Skeletal muscle satellite cell (primary cell): ENCODE measurements at regions not wholly inside any gene's neighbourhood (a gene's known extent, or its start where the extent isn't known, plus 50 kb on each side); places are given as distances from the start of the nearest gene placed in this dataset.

Source experiments
- H3K27me3 ChIP-seq: 2 replicates; pipeline ENCODE4 v1.7.0; 2013; ENCODE audit warnings: low read length; ENCODE audit not compliant: control insufficient read depth, insufficient read depth
- H3K36me3 ChIP-seq: 2 replicates; pipeline ENCODE4 v1.7.0; 2013; ENCODE audit warnings: mild to moderate bottlenecking, control low read depth, low read length; ENCODE audit not compliant: insufficient read depth
- H3K4me1 ChIP-seq: 2 replicates; pipeline ENCODE4 v1.7.0; 2013; ENCODE audit warnings: low read length; ENCODE audit not compliant: control insufficient read depth, insufficient read depth
- H3K4me2 ChIP-seq: 2 replicates; pipeline ENCODE4 v1.7.0; 2013; ENCODE audit warnings: mild to moderate bottlenecking, low read length
- H3K4me3 ChIP-seq: 2 replicates; pipeline ENCODE4 v1.7.0; 2013; ENCODE audit warnings: low read length
- H3K9ac ChIP-seq: 2 replicates; pipeline ENCODE4 v1.7.0; 2013; ENCODE audit warnings: mild to moderate bottlenecking, low read depth, low read length, moderate library complexity
- H3K9me3 ChIP-seq: replicated peaks from 2 replicates; pipeline ENCODE4 v1.7.0; 2013; ENCODE audit warnings: mild to moderate bottlenecking, control low read depth, low read length

DNA sequence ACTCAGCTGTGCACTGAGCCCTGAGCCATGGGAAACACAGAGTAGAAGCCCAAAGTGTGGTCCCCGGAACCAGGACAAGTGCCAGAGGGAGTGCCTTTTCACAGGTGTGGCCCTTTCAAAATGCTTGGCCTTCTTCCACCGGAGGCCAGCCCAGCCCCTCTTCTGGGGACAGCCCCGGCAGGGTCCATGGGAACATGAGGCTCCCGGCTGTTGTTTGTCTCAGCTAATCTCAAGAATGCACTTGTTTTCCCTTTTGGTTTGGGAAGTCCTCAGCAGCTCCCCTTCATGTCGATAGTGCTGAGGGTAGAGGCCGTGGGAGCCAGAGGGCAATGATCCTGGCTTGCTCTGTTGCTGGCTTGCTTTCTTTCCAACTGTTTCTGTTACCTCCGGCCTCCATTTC is 91.1 kb upstream of the MRPS22 start:
- Histone ChIP-seq H3K36me3 (no peaks in the 10 kb centered on the region), H3K9me3 (no peaks in the 10 kb centered on the region), H3K4me2 (no peak overlapping the region), H3K4me1 (no peaks in the 10 kb centered on the region), H3K4me3 (no peak overlapping the region), H3K27me3 (no peaks in the 10 kb centered on the region), H3K9ac (no peak overlapping the region)

DNA sequence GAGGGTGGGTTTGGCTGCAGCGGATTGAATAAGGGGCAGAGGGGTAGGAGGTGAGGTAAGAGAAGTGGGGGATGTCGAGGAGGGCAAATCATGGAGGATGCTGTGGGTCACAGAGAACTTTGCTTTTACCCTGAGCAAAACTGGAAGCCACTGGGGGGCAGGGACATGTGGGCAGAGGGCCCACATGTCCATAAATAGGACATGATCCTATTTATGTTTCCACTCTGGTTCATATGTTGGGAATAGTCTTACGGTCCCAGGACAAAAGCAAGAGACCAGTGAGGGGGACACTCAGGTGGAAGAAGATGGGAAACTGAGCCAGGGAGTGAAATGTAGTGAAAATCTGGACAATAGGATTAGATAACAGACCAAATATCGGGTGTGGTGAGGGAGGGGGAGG is 85.5 kb upstream of the MRPS22 start:
- H3K36me3 ChIP-seq, result no peaks in the 10 kb centered on the region
- no peak overlapping the region for H3K9ac ChIP-seq
- H3K4me2 ChIP-seq, result no peak overlapping the region
- H3K9me3 ChIP-seq, result no peaks in the 10 kb centered on the region
- no peak overlapping the region for H3K4me3 ChIP-seq
- peaks cover 5% of the 10 kb centered on the region for H3K27me3 ChIP-seq
- no peaks in the 10 kb centered on the region for H3K4me1 ChIP-seq

DNA sequence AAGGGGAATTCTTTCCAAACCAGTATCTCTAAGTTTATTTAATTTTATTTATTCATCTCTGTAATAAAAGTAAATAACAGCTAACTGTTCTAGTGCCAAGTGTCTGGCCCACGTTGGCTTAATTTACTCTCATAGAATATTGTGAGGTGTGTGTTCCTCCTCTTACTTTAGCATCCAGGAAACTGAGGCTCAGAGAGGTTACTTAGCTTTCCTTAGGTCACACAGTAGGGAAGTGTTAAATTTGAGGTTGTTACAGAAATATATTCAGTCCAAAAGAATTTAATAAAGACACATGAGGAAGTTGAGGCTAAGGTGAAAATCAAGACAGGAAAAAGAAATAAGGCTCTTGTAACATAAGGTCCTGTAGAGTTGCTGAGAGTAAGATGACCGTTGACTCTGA is 84.4 kb upstream of the MRPS22 start:
- Histone ChIP-seq H3K4me2 (no peak overlapping the region), H3K9ac (no peak overlapping the region), H3K27me3 (peaks cover 5% of the 10 kb centered on the region), H3K9me3 (no peaks in the 10 kb centered on the region), H3K4me1 (no peaks in the 10 kb centered on the region), H3K4me3 (no peak overlapping the region), H3K36me3 (no peaks in the 10 kb centered on the region)

DNA sequence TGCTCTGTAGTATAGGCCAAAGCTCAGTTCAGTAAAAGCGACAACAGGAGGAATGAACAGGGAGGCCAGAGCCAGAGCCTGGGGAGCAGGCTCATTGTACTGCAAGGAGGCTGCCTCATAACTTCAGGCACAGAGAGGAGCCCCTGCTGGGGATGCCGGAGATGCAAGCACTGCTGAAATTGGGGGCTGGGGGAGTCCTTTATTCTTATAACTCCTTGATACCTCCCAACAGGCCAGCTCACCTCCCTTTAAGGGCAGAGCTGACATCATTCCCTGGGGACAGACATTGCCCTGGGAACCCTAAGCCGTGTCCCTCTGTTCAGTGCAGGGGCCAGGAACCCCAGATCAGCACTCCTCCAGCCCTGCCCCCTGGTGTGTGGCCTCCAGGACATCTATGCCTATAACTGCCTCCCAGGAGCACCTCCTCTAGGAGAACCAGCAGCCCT is 83.8 kb upstream of the MRPS22 start:
- Histone ChIP-seq H3K9me3 (no peaks in the 10 kb centered on the region), H3K36me3 (no peaks in the 10 kb centered on the region), H3K27me3 (peaks cover 5% of the 10 kb centered on the region), H3K4me2 (no peak overlapping the region), H3K4me1 (no peaks in the 10 kb centered on the region), H3K9ac (no peak overlapping the region), H3K4me3 (no peak overlapping the region)

DNA sequence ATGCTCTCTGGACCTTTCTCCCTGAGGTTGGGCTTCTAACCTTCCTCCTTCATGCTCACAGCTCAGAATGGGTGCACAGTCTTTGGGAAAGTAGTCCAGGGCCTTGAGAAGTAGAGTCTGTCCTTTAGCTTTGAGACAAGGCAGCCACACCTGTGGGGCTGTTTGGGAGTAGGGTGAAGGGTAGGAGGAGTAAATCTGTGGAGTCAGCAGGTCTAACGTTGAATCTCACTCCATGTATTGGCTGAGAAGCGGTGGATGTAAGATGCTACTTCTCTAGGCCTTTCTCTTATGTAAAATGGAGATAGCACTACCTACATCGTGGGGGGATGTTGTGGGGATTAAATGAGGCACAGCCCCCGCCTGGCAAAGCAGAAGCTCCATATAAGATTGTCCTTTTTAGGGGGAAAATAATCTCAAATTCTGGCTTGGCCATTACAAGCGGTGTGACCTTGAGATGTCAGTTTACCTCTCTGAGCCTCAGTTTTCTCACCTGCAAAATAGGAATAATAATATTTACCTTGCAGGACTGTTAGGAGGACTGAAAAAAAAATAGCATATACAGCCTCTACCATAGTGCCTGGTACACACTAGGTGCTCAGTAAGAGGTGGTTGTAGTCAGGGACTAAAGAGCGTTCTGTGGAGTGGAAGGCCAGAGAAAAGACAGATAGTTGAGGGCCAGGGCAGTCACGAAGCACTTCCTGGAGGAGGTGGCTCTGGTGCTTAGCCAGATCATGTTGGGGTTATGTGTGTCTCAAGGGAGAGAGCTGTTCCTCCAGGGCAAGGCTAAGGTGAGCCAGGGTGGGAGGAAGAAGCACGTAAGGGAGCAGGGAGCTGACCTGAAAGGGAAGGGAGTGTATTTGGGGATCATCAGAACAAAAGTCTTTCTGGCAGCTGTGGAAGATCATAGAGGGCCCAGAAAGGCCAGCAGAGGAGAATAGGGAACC is 82.8 kb upstream of the MRPS22 start:
- Histone ChIP-seq H3K4me3 (no peak overlapping the region), H3K4me2 (no peak overlapping the region), H3K4me1 (no peaks in the 10 kb centered on the region), H3K9ac (no peak overlapping the region), H3K27me3 (peaks cover 5% of the 10 kb centered on the region), H3K36me3 (no peaks in the 10 kb centered on the region), H3K9me3 (no peaks in the 10 kb centered on the region)

DNA sequence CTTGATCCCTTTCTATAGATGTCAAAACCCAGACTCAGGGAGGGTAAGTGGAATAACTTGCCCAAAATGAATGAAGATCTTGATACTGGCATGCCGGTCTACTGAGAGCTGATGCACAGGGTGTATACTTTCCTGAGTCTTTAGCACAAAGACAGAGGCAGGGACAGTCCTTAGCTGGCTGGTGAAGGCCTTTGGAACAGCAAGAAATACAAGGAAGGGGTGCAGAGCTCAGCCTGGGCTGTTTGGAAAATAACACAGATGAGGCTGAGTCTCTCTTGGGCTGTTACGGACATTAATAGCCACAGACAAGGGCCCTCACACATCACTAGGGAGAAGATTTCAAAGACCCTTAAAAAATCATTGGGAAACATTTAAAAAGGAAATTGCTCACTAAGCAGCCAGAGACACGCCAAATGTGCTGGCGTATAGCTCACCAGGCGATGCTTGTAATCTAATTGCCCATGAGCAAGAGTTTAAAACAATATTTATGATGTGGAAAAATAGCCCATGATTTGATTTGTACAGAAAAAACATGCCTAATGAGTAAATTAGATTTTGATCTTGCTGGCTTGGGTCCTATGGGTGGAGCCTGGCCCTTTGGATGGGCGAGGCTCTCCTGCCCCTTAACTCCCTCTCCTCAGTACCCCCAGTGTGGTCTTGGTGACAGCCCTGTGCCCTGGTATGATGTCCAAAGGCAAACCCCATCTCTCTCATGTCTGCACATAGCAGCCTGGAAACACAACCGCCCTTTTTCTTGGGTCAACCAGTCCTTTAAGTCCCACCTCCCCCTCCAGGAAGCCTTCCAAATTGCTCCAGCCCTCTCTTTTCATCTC is 81.8 kb upstream of the MRPS22 start:
- H3K36me3 ChIP-seq, result no peaks in the 10 kb centered on the region
- H3K4me1 ChIP-seq, result no peaks in the 10 kb centered on the region
- peaks cover 5% of the 10 kb centered on the region for H3K27me3 ChIP-seq
- no peak overlapping the region for H3K4me2 ChIP-seq
- H3K9ac ChIP-seq, result no peak overlapping the region
- H3K4me3 ChIP-seq, result no peak overlapping the region
- no peaks in the 10 kb centered on the region for H3K9me3 ChIP-seq

DNA sequence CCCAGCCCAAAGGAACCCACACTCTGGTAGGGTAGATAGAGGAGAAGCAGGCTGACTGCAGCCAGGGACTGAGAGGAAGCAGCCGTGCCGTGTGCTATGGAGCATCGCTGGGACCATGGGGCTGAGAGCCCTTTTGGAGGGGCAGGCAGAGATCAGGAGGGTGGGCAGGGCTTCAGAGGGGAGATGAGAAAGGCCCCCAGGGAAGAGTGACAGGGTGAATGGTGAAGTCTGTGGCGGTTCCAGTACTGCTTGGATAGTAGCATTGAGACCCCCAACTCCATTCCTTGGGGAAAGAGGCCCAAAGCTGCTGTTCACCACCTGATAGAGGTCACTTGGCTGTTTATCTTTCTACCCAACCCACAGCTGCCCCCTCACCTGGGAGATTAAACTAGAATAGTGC is 80.0 kb upstream of the MRPS22 start:
- Histone ChIP-seq H3K9me3 (no peaks in the 10 kb centered on the region), H3K4me1 (no peaks in the 10 kb centered on the region), H3K36me3 (no peaks in the 10 kb centered on the region), H3K27me3 (peaks cover 5% of the 10 kb centered on the region), H3K4me3 (no peak overlapping the region), H3K4me2 (no peak overlapping the region), H3K9ac (no peak overlapping the region)

DNA sequence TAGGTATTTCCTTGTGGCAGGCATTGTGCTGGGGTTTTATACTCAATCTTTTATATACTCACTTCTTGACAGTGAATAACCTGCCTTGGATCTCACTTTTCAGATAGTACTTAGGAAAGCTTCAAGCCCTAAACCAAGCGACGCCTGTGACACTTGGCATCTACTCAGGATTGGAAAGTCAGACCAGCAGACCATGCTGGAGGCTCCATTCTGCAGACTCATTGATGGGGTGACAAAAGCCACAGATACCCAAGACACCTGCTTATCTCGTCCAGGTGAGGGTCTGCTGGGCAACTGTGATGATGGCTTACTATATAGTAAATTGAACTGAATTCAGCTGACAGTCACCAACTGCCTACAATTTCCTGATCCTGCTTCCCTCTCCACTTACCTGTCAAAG is 79.4 kb upstream of the MRPS22 start:
- H3K9me3 ChIP-seq, result no peaks in the 10 kb centered on the region
- no peak overlapping the region for H3K4me2 ChIP-seq
- H3K4me1 ChIP-seq, result no peaks in the 10 kb centered on the region
- H3K4me3 ChIP-seq, result no peak overlapping the region
- no peak overlapping the region for H3K9ac ChIP-seq
- peaks cover 2% of the 10 kb centered on the region for H3K27me3 ChIP-seq
- no peaks in the 10 kb centered on the region for H3K36me3 ChIP-seq

DNA sequence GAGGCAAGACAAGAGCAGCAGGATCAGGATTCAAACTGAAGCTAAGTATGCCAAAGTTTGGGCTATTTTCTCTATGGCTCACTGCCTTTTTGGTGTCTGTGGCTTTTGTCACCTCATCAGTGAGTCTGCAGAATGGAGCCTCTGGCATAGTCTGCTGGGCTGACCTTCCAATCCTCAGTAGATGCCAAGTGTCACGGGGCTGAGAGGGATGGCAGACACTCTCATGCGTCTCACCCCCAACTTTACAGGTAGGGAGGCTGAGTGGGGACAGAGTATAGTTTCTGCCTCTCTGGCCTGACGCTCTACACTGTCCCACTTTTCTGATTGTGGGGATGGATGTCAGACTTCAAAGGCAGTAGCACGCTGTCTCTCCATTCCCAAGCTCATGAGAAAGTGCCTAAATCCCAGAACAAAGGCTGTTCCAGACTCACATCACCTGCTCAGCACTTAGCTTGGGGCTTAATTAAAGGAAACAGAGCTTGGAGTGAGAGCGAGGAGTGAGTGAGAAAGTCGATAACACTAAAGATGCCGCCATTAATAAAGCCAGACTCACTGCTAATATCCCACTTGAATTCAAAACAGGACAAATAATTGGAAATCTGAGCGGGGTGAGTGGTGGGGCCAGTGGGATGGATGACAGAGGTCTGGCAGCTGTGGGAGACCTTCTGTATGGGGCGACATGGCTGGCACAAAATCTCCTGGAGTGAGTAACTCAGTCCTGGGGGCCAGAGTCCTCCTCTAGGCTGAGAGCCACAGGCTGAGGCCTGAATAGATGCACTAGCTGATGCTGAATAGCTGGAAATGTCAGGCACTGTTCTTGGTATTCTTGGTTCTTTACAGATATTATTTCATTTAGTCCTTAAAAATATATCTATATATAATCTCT is 78.4 kb upstream of the MRPS22 start:
- no peak overlapping the region for H3K4me2 ChIP-seq
- no peaks in the 10 kb centered on the region for H3K27me3 ChIP-seq
- no peak overlapping the region for H3K9ac ChIP-seq
- no peak overlapping the region for H3K4me3 ChIP-seq
- H3K4me1 ChIP-seq, result no peaks in the 10 kb centered on the region
- H3K36me3 ChIP-seq, result no peaks in the 10 kb centered on the region
- no peaks in the 10 kb centered on the region for H3K9me3 ChIP-seq

DNA sequence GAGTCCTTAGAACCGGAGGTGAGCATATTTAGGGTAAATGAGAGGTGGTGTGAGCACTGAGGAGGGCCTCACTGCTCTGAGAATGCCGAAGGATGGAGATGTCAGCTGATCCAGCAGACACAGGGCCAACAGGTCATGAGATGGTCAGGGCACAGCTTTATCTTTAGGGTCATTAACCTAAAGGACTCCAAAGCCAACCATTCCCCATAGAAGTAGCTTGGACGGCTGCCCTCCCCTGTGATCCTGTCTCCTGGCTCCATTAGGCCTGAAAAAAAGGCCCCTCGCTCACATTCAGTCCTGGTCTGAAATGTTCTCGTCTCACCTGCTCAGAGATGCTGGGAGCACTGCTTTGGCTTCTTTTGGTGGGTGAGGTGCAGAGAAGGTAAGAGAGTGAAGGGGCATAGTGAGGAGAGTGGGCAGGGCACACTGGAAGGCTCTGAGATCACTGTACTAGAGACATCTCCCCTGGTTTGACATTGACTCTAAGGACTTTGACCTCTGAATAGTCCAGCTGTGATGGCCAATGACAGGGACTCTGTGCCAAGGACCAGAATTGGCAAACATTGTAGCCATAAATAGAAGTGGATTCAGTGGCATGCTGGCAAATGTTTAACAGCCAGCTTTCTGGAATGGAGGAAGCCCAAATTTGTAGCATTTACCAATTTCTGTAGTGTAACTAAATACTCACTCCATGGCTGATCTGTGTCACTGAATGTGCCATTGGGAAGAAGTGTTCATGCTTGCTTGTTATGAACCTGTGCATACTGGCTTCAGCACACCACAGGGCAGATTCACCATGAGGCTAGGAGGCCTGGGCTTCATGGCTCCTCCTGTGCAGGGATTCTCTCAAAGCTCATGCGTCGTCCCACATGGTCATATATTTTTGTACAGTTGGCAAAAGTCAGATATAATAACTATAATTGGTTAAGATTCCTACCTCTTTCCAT is 76.2 kb upstream of the MRPS22 start:
- H3K27me3 ChIP-seq, result no peaks in the 10 kb centered on the region
- no peaks in the 10 kb centered on the region for H3K4me1 ChIP-seq
- H3K36me3 ChIP-seq, result no peaks in the 10 kb centered on the region
- no peak overlapping the region for H3K4me2 ChIP-seq
- H3K9ac ChIP-seq, result no peak overlapping the region
- H3K4me3 ChIP-seq, result no peak overlapping the region
- no peaks in the 10 kb centered on the region for H3K9me3 ChIP-seq
